Nephron progenitor cell (in vitro differentiated cells): ENCODE measurements at regions not wholly inside any gene's neighbourhood (a gene's known extent, or its start where the extent isn't known, plus 50 kb on each side); places are given as distances from the start of the nearest gene placed in this dataset.

Experiments used
- DNase-seq: peaks from one replicate; pipeline ENCODE4 v3.0.0; 2021
- H3K27ac Mint-ChIP-seq: 2 replicates; pipeline ENCODE4 v1.8.0; 2021; ENCODE audit warnings: mild to moderate bottlenecking, moderate library complexity, mixed read lengths
- H3K27me3 Mint-ChIP-seq: 2 replicates; pipeline ENCODE4 v1.8.0; 2021; ENCODE audit warnings: mild to moderate bottlenecking, low read depth, mixed read lengths; ENCODE audit not compliant: poor library complexity
- H3K36me3 Mint-ChIP-seq: 2 replicates; pipeline ENCODE4 v1.8.0; 2021; ENCODE audit warnings: low read depth, mixed read lengths
- H3K4me1 Mint-ChIP-seq: 2 replicates; pipeline ENCODE4 v1.8.0; 2021; ENCODE audit warnings: mixed read lengths
- H3K4me3 Mint-ChIP-seq: 2 replicates; pipeline ENCODE4 v1.8.0; 2021; ENCODE audit warnings: mild to moderate bottlenecking, moderate library complexity, mixed read lengths
- H3K9me3 Mint-ChIP-seq: 2 replicates; pipeline ENCODE4 v1.8.0; 2021; ENCODE audit warnings: mild to moderate bottlenecking, moderate library complexity, mixed read lengths
- CTCF ChIP-seq: fragments of 200-600 bp; sonication (generic); IDR thresholded peaks from 2 replicates; pipeline ENCODE4 v1.5.0; 2021; ENCODE audit warnings: antibody characterized with exemption

- DNase-seq, result no peak
- Mint-ChIP-seq H3K4me3 (no peak overlapping the region), H3K36me3 (no peaks in the 10 kb centered on the region), H3K9me3 (no peaks in the 10 kb centered on the region), H3K4me1 (peaks cover 63% of the 10 kb centered on the region), H3K27me3 (no peaks in the 10 kb centered on the region), H3K27ac (peak overlapping the region; percentile 96)
- no peak for TF ChIP-seq CTCF
These were observed 62.6 kb upstream of the TMCC3 start for GRCh38 chr12:94712815-94713515.

DNA sequence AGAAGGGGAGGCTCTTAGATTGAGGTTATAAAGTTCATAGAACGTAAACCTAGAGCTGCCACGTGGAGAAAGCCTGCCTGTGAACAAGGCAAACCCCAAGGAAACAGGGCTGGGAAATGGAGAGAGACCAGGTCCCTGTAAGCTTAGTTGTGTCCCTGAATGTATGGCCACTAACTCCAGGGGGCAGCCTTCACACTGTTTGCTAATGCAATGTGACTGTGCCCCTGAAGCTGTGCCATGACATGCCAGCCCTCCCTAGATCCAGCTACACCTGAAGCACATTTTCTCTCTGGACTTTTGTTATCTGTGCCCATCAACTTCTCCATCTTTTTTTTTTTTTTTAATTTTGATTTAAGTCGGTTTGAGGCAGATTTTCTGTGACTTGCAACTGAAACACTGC is 60.6 kb upstream of the TMCC3 start:
- H3K36me3 Mint-ChIP-seq, result peaks cover 6% of the 10 kb centered on the region
- no peaks in the 10 kb centered on the region for H3K27me3 Mint-ChIP-seq
- no peak overlapping the region for H3K27ac Mint-ChIP-seq
- TF ChIP-seq CTCF, result no peak
- H3K4me3 Mint-ChIP-seq, result no peak overlapping the region
- peaks cover 4% of the 10 kb centered on the region for H3K9me3 Mint-ChIP-seq
- peaks cover 57% of the 10 kb centered on the region for H3K4me1 Mint-ChIP-seq
- DNase-seq, result no peak

DNA sequence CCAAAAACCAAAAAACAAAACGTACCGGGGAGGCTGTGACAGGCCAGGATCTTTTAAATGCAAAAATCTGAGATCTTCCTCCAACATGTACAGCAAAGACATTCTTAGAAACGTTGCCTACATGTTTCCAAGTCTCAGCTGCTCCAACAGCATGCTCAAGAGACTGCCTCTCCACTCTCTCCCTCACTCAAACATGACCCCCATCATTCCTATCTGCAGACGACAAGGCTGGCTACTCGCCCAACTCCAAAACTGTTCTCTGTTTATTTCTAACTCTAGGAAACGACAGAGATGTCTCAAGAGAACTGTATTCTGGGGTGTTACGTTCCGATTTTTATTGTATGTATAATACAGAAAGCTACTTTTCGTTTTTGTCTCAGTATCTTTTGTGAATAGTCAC is 57.5 kb upstream of the TMCC3 start:
- no peak for TF ChIP-seq CTCF
- H3K9me3 Mint-ChIP-seq, result peaks cover 4% of the 10 kb centered on the region
- H3K4me3 Mint-ChIP-seq, result no peak overlapping the region
- H3K36me3 Mint-ChIP-seq, result peaks cover 6% of the 10 kb centered on the region
- H3K27me3 Mint-ChIP-seq, result no peaks in the 10 kb centered on the region
- H3K4me1 Mint-ChIP-seq, result peaks cover 58% of the 10 kb centered on the region
- no peak for DNase-seq
- no peak overlapping the region for H3K27ac Mint-ChIP-seq

DNA sequence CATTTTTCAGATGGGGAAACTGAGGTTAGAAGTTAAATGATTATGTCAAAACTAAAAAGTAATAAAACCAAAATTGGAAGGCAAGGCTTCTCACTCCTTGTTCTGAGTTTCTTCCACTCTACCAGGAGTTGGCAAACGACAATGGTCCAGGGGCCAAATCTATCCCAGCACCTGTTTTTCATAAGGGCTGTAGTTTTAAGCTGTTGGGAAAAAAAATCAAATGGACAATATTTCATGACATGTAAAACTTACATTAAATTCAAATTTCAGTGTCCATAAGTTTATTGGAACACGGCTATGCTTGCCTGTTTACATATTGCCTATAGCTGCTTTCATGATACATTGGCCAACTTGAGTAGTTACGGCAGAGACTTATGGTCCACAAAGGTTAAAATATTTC is 56.7 kb upstream of the TMCC3 start:
- H3K27me3 Mint-ChIP-seq, result no peaks in the 10 kb centered on the region
- no peak overlapping the region for H3K4me3 Mint-ChIP-seq
- H3K36me3 Mint-ChIP-seq, result peaks cover 6% of the 10 kb centered on the region
- no peak overlapping the region for H3K27ac Mint-ChIP-seq
- peaks cover 58% of the 10 kb centered on the region for H3K4me1 Mint-ChIP-seq
- DNase-seq, result no peak
- no peak for TF ChIP-seq CTCF
- H3K9me3 Mint-ChIP-seq, result peaks cover 4% of the 10 kb centered on the region

DNA sequence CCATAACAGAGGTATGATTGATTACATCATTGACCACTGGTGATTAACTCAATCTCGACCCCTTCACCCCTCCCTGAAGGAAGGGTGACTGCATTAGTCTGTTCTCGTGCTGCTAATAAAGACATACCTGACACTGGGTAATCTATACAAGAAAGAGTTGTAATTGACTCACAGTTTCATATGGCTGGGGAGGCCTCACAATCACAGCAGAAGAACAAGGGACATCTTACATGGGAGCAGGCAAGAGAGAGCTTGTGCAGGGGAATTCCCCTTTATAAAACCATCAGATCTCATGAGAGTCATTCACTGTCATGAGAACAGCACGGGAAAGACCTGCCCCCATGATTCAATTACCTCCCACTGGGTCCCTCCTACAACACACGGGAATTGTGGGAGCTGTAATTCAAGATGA is 55.9 kb upstream of the TMCC3 start:
- DNase-seq, result no peak
- H3K9me3 Mint-ChIP-seq, result peaks cover 4% of the 10 kb centered on the region
- H3K27ac Mint-ChIP-seq, result peak overlapping the region; percentile 87
- H3K27me3 Mint-ChIP-seq, result no peaks in the 10 kb centered on the region
- H3K36me3 Mint-ChIP-seq, result peaks cover 6% of the 10 kb centered on the region
- H3K4me1 Mint-ChIP-seq, result peaks cover 62% of the 10 kb centered on the region
- H3K4me3 Mint-ChIP-seq, result peak overlapping the region; percentile 3
- no peak for TF ChIP-seq CTCF

- Mint-ChIP-seq H3K4me1 (peaks cover 63% of the 10 kb centered on the region), H3K4me3 (peak overlapping the region; percentile 7), H3K9me3 (peaks cover 4% of the 10 kb centered on the region), H3K27me3 (no peaks in the 10 kb centered on the region), H3K27ac (peak overlapping the region; percentile 87), H3K36me3 (peaks cover 6% of the 10 kb centered on the region)
- TF ChIP-seq CTCF, result no peak
- DNase-seq, result no peak
These were observed 55.3 kb upstream of the TMCC3 start for GRCh38 chr12:94705676-94706075.
